Neural cell (in vitro differentiated cells): ENCODE measurements at regions not wholly inside any gene's neighbourhood (a gene's known extent, or its start where the extent isn't known, plus 50 kb on each side); places are given as distances from the start of the nearest gene placed in this dataset.
A peak's percentile ranks its signal among the peaks of the same experiment; 100 is the strongest.

Experiments used
- H2AFZ ChIP-seq: fragments of 200-600, 300-800 bp; sonication (generic), shearing (Covaris generic); 2 replicates; pipeline ENCODE4 v1.6.0; 2014; ENCODE audit warnings: low read depth, mild to moderate bottlenecking, antibody characterized with exemption, low read length, moderate library complexity
- H3F3A ChIP-seq: fragments of 200-600 bp; shearing (Covaris generic); 2 replicates; pipeline ENCODE4 v1.6.1; 2016; ENCODE audit warnings: mild to moderate bottlenecking, moderate library complexity, mixed read lengths, antibody characterized with exemption, low read length; ENCODE audit not compliant: insufficient read depth, poor library complexity, severe bottlenecking
- H3K27ac ChIP-seq: fragments of 200-600, 300-800 bp; sonication (generic), shearing (Covaris generic); 2 replicates; pipeline ENCODE4 v1.5.1; 2014; ENCODE audit warnings: mild to moderate bottlenecking, low read length, moderate library complexity
- H3K27me3 ChIP-seq: fragments of 300-800, 200-600 bp; sonication (generic), shearing (Covaris generic); 2 replicates; pipeline ENCODE4 v1.6.0; 2014; ENCODE audit warnings: mild to moderate bottlenecking, low read depth, low read length, moderate library complexity; ENCODE audit not compliant: insufficient read depth
- H3K36me3 ChIP-seq: fragments of 300-800, 200-600 bp; sonication (generic), shearing (Covaris generic); 2 replicates; pipeline ENCODE4 v1.5.1; 2014; ENCODE audit warnings: mild to moderate bottlenecking, antibody characterized with exemption, low read length, moderate library complexity; ENCODE audit not compliant: insufficient read depth
- H3K4me2 ChIP-seq: fragments of 300-800, 200-600 bp; sonication (generic), shearing (Covaris generic); 2 replicates; pipeline ENCODE4 v1.6.0; 2014; ENCODE audit warnings: mild to moderate bottlenecking, low read length
- H3K4me3 ChIP-seq: fragments of 300-800, 200-600 bp; sonication (generic), shearing (Covaris generic); 2 replicates; pipeline ENCODE4 v1.5.1; 2014; ENCODE audit warnings: mild to moderate bottlenecking, low read length, moderate library complexity
- H3K79me2 ChIP-seq: fragments of 200-600 bp; shearing (Covaris generic); replicated peaks from 2 replicates; pipeline ENCODE4 v1.6.0; 2014; ENCODE audit warnings: mild to moderate bottlenecking, low read length, moderate library complexity; ENCODE audit not compliant: insufficient read depth
- H3K9ac ChIP-seq: fragments of 300-800, 200-600 bp; sonication (generic), shearing (Covaris generic); 2 replicates; pipeline ENCODE4 v1.6.1; 2016; ENCODE audit warnings: mild to moderate bottlenecking, low read length, mixed read lengths
- H3K9me2 ChIP-seq: fragments of 200-600 bp; shearing (Covaris generic); 2 replicates; pipeline ENCODE4 v1.6.1; 2016; ENCODE audit warnings: mild to moderate bottlenecking, low read length, mixed read lengths; ENCODE audit not compliant: insufficient read depth
- H3K9me3 ChIP-seq: fragments of 200-600, 300-800 bp; sonication (generic), shearing (Covaris generic); 2 replicates; pipeline ENCODE4 v1.6.1; 2016; ENCODE audit warnings: mild to moderate bottlenecking, mixed run types, low read length, moderate library complexity, mixed read lengths
- H4K20me1 ChIP-seq: fragments of 200-600 bp; shearing (Covaris generic); 2 replicates; pipeline ENCODE4 v1.6.1; 2016; ENCODE audit warnings: mild to moderate bottlenecking, mixed run types; ENCODE audit not compliant: insufficient read depth
- EP300 ChIP-seq: fragments of 450-650 bp; conservative IDR thresholded peaks from 2 replicates; pipeline ENCODE4 v1.6.1; 2014; ENCODE audit warnings: antibody characterized with exemption, mild to moderate bottlenecking, moderate library complexity; ENCODE audit not compliant: poor library complexity, severe bottlenecking
- EZH2 ChIP-seq: fragments of 200-600, 300-800 bp; shearing (Covaris generic), sonication (generic); IDR thresholded peaks from 2 replicates; pipeline ENCODE4 v1.6.1; 2014; ENCODE audit warnings: antibody characterized with exemption, low read length, borderline replicate concordance, mild to moderate bottlenecking; ENCODE audit not compliant: insufficient read depth, poor library complexity, severe bottlenecking
- MXI1 ChIP-seq: fragments of 450-650 bp; conservative IDR thresholded peaks from 2 replicates; pipeline ENCODE4 v1.6.1; 2014; ENCODE audit warnings: antibody characterized with exemption, mild to moderate bottlenecking; ENCODE audit not compliant: poor library complexity, severe bottlenecking
- POLR2AphosphoS5 ChIP-seq: IDR thresholded peaks from 2 replicates; pipeline ENCODE4 v1.6.1; 2012
- RAD21 ChIP-seq: fragments of 450-650 bp; conservative IDR thresholded peaks from 2 replicates; pipeline ENCODE4 v1.6.1; 2014; ENCODE audit warnings: antibody characterized with exemption, mild to moderate bottlenecking, moderate library complexity
- SMC3 ChIP-seq: fragments of 450-650 bp; conservative IDR thresholded peaks from 2 replicates; pipeline ENCODE4 v1.6.1; 2014; ENCODE audit warnings: antibody characterized with exemption, mild to moderate bottlenecking, moderate library complexity; ENCODE audit not compliant: poor library complexity
- TAF1 ChIP-seq: IDR thresholded peaks from 2 replicates; pipeline ENCODE4 v1.6.1; 2012; ENCODE audit warnings: low read depth
- TF ChIP-seq, protein P1 (sequence below): IDR thresholded peaks from 2 replicates; pipeline ENCODE4 v1.6.1; 2012; ENCODE audit warnings: borderline replicate concordance
- TF ChIP-seq, protein P2 (sequence below): fragments of 450-650 bp; IDR thresholded peaks from 2 replicates; pipeline ENCODE4 v1.5.1; 2014; ENCODE audit warnings: antibody characterized with exemption, mild to moderate bottlenecking, moderate library complexity; ENCODE audit not compliant: poor library complexity, severe bottlenecking

DNA sequence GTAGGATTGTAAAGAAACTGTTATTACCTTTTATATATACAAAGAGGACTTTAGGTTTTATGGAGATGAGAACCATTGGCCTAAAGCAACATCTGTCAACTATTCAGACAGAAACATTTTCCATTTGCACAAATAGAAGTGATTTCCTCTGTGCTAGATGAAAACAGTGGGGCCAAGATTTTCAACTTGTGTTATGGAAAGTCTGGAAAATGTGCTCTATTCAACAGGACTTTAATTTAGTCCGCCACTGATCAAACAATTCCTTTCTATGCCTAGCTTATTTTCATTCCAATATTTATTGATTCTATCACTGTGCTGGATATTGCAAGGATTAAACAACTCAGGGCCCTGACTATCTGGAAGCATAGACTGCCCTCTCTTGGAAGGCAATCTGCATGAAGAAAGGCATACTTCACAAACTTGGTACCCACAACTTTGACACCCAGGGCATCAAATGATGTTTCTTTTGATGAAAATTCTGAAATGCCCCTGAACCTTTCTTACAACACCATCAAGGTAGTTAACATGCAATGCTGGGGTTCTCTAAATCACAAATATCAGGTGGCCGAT, 126.6 kb upstream of the HMHB1 start:
- Histone ChIP-seq H3K9me3 (no peaks in the 10 kb centered on the region), H3K36me3 (no peaks in the 10 kb centered on the region), H3F3A (no peaks in the 10 kb centered on the region), H3K4me2 (no peak overlapping the region), H4K20me1 (no peaks in the 10 kb centered on the region), H3K4me3 (no peak overlapping the region), H3K27ac (no peak overlapping the region), H2AFZ (no peak overlapping the region), H3K9me2 (no peaks in the 10 kb centered on the region), H3K79me2 (no peaks in the 10 kb centered on the region), H3K27me3 (no peaks in the 10 kb centered on the region), H3K9ac (no peak overlapping the region)
- TF ChIP-seq RAD21, result peak; percentile 30
- TF ChIP-seq SMC3, result no peak

DNA sequence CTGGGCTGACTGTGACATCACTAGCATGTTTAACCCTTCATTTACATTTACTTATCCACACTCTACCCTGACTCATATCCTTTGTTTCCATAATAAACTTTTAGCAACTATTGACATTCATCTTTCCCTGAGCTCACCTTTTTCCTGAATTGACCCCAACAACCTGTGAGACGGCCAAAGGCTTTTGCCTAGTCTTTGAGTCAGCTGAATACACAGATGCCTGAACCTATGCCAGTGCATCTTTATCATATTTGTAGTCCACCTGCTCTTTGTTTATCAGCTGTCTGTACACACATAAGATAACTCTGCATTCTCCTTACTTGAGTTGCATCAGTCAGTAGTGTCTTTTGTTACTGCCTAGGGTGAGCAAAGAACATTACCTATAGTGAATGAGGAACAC, 128.5 kb upstream of the HMHB1 start:
- H3K4me2 ChIP-seq, result no peak overlapping the region
- no peaks in the 10 kb centered on the region for H3K36me3 ChIP-seq
- no peaks in the 10 kb centered on the region for H3F3A ChIP-seq
- H3K9ac ChIP-seq, result no peak overlapping the region
- H4K20me1 ChIP-seq, result no peaks in the 10 kb centered on the region
- H3K79me2 ChIP-seq, result no peaks in the 10 kb centered on the region
- H3K9me2 ChIP-seq, result no peaks in the 10 kb centered on the region
- H2AFZ ChIP-seq, result no peak overlapping the region
- TF ChIP-seq RAD21 (no peak), EZH2 (no peak), TAF1 (no peak), SMC3 (no peak), EP300 (no peak)
- TF ChIP-seq, protein P1, sequence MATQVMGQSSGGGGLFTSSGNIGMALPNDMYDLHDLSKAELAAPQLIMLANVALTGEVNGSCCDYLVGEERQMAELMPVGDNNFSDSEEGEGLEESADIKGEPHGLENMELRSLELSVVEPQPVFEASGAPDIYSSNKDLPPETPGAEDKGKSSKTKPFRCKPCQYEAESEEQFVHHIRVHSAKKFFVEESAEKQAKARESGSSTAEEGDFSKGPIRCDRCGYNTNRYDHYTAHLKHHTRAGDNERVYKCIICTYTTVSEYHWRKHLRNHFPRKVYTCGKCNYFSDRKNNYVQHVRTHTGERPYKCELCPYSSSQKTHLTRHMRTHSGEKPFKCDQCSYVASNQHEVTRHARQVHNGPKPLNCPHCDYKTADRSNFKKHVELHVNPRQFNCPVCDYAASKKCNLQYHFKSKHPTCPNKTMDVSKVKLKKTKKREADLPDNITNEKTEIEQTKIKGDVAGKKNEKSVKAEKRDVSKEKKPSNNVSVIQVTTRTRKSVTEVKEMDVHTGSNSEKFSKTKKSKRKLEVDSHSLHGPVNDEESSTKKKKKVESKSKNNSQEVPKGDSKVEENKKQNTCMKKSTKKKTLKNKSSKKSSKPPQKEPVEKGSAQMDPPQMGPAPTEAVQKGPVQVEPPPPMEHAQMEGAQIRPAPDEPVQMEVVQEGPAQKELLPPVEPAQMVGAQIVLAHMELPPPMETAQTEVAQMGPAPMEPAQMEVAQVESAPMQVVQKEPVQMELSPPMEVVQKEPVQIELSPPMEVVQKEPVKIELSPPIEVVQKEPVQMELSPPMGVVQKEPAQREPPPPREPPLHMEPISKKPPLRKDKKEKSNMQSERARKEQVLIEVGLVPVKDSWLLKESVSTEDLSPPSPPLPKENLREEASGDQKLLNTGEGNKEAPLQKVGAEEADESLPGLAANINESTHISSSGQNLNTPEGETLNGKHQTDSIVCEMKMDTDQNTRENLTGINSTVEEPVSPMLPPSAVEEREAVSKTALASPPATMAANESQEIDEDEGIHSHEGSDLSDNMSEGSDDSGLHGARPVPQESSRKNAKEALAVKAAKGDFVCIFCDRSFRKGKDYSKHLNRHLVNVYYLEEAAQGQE, result no peak
- no peaks in the 10 kb centered on the region for H3K27me3 ChIP-seq
- no peak overlapping the region for H3K27ac ChIP-seq
- H3K9me3 ChIP-seq, result no peaks in the 10 kb centered on the region
- H3K4me3 ChIP-seq, result no peak overlapping the region

DNA sequence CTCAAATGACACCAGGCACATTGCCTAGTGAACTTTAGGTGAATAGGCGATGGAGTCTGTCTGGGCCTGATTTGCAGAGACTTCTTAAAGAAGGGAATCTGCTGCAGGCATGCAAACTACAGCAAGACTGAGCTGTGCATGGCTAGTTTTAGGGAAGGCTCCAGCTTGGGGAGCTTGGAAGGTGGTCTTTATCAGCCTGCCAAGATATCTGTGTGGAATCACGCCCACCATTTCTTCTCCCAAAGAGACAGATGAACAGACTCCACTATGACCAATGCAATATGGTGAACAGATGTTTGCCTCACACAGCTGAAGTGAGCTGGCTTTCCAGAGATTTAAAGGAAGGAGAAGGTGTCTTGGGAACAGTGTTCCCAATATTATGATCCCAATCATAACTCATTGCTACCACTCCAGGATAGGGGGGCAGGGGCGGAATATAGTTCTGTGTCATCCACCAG, 129.0 kb upstream of the HMHB1 start:
- no peaks in the 10 kb centered on the region for H3K9me3 ChIP-seq
- no peaks in the 10 kb centered on the region for H3K9me2 ChIP-seq
- no peaks in the 10 kb centered on the region for H3K36me3 ChIP-seq
- no peak overlapping the region for H3K9ac ChIP-seq
- no peaks in the 10 kb centered on the region for H3K79me2 ChIP-seq
- H3K27me3 ChIP-seq, result no peaks in the 10 kb centered on the region
- H4K20me1 ChIP-seq, result no peaks in the 10 kb centered on the region
- H3K4me2 ChIP-seq, result no peak overlapping the region
- TF ChIP-seq TAF1 (no peak), EZH2 (no peak), MXI1 (no peak), RAD21 (no peak), SMC3 (no peak), POLR2AphosphoS5 (no peak), EP300 (no peak)
- TF ChIP-seq, protein P2, sequence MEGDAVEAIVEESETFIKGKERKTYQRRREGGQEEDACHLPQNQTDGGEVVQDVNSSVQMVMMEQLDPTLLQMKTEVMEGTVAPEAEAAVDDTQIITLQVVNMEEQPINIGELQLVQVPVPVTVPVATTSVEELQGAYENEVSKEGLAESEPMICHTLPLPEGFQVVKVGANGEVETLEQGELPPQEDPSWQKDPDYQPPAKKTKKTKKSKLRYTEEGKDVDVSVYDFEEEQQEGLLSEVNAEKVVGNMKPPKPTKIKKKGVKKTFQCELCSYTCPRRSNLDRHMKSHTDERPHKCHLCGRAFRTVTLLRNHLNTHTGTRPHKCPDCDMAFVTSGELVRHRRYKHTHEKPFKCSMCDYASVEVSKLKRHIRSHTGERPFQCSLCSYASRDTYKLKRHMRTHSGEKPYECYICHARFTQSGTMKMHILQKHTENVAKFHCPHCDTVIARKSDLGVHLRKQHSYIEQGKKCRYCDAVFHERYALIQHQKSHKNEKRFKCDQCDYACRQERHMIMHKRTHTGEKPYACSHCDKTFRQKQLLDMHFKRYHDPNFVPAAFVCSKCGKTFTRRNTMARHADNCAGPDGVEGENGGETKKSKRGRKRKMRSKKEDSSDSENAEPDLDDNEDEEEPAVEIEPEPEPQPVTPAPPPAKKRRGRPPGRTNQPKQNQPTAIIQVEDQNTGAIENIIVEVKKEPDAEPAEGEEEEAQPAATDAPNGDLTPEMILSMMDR, result no peak
- TF ChIP-seq, protein P1, result no peak
- no peak overlapping the region for H3K4me3 ChIP-seq
- no peak overlapping the region for H2AFZ ChIP-seq
- H3K27ac ChIP-seq, result no peak overlapping the region
- no peaks in the 10 kb centered on the region for H3F3A ChIP-seq
